Panc1 (cell line): ENCODE measurements at regions not wholly inside any gene's neighbourhood (a gene's known extent, or its start where the extent isn't known, plus 50 kb on each side); places are given as distances from the start of the nearest gene placed in this dataset.

ENCODE experiments used
- POLR2AphosphoS5 ChIP-seq: IDR thresholded peaks from 2 replicates; pipeline ENCODE4 v1.6.1; 2012; ENCODE audit warnings: mild to moderate bottlenecking, low read depth, low read length, moderate library complexity
- REST ChIP-seq, 2 experiments: IDR thresholded peaks; 2 replicates each; pipeline ENCODE4 v1.6.1; 2011 to 2012; ENCODE audit warnings: low read depth in 2 of 2, control low read depth in 1 of 2, low read length in 1 of 2, mild to moderate bottlenecking in 1 of 2, moderate library complexity in 1 of 2; ENCODE audit not compliant: insufficient read depth in 1 of 2
- TCF7L2 ChIP-seq: IDR thresholded peaks from 2 replicates; pipeline ENCODE4 v1.6.1; 2011; ENCODE audit warnings: mild to moderate bottlenecking, low read depth, low read length, inconsistent platforms
- TF ChIP-seq, protein P1 (sequence below): fragments of 450-650 bp; IDR thresholded peaks from 2 replicates; pipeline ENCODE4 v1.5.1; 2017; ENCODE audit warnings: mild to moderate bottlenecking

- TF ChIP-seq, protein P1, sequence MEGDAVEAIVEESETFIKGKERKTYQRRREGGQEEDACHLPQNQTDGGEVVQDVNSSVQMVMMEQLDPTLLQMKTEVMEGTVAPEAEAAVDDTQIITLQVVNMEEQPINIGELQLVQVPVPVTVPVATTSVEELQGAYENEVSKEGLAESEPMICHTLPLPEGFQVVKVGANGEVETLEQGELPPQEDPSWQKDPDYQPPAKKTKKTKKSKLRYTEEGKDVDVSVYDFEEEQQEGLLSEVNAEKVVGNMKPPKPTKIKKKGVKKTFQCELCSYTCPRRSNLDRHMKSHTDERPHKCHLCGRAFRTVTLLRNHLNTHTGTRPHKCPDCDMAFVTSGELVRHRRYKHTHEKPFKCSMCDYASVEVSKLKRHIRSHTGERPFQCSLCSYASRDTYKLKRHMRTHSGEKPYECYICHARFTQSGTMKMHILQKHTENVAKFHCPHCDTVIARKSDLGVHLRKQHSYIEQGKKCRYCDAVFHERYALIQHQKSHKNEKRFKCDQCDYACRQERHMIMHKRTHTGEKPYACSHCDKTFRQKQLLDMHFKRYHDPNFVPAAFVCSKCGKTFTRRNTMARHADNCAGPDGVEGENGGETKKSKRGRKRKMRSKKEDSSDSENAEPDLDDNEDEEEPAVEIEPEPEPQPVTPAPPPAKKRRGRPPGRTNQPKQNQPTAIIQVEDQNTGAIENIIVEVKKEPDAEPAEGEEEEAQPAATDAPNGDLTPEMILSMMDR = no peak
- TF ChIP-seq TCF7L2 (no peak), POLR2AphosphoS5 (no peak), REST (IDR thresholded peaks at IDR 0.05; ENCODE audit: insufficient read depth in 1 of 2, low read depth in 2 of 2, low read length in 1 of 2) (no peak)
Observed at GRCh38 chr20:39563349-39563748, 601.2 kb downstream of the DHX35 start.
